Astrocyte of the spinal cord (primary cell): ENCODE measurements at regions not wholly inside any gene's neighbourhood (a gene's known extent, or its start where the extent isn't known, plus 50 kb on each side); places are given as distances from the start of the nearest gene placed in this dataset.

Experiments used
- DNase-seq: peaks from one replicate; pipeline ENCODE4 v3.0.0; 2011; ENCODE audit warnings: low read depth, low spot score
- H3K4me3 ChIP-seq: 2 replicates; pipeline ENCODE4 v1.5.1; 2011; ENCODE audit warnings: low read depth, mild to moderate bottlenecking, low read length, moderate library complexity
- in situ Hi-C: cut with HindIII; loops from 2 replicates; pipeline ENCODE4 v1.10.0; 2017; ENCODE audit warnings: low sequenced_read_pairs
- TF ChIP-seq, protein P1 (sequence below): IDR thresholded peaks from 2 replicates; pipeline ENCODE4 v1.5.1; 2012; ENCODE audit warnings: low read depth, mild to moderate bottlenecking, low read length, inconsistent platforms

DNA sequence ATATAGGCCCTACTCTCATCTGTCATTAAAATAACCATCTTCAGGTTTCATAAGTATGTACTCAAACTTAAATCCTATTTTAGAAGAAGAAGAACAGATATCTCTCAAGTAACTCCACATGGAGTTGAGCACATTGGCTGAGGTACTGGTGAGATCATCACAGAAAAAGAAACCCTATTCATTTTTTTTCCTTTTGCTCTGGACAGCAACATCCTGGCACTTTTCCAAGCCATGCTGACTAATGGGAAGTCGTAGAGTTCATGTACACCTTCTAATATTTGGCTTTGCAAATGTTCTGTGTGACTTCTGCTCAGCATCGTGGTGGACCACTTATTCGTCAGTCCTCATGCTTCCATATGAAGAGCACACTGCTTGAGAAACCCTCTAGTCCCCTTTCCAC, 336.0 kb upstream of the KCNH8 start:
- in situ Hi-C loops, result no loop called here
- DNase-seq, result peak; percentile 55
- no peak overlapping the region for H3K4me3 ChIP-seq
- TF ChIP-seq, protein P1, sequence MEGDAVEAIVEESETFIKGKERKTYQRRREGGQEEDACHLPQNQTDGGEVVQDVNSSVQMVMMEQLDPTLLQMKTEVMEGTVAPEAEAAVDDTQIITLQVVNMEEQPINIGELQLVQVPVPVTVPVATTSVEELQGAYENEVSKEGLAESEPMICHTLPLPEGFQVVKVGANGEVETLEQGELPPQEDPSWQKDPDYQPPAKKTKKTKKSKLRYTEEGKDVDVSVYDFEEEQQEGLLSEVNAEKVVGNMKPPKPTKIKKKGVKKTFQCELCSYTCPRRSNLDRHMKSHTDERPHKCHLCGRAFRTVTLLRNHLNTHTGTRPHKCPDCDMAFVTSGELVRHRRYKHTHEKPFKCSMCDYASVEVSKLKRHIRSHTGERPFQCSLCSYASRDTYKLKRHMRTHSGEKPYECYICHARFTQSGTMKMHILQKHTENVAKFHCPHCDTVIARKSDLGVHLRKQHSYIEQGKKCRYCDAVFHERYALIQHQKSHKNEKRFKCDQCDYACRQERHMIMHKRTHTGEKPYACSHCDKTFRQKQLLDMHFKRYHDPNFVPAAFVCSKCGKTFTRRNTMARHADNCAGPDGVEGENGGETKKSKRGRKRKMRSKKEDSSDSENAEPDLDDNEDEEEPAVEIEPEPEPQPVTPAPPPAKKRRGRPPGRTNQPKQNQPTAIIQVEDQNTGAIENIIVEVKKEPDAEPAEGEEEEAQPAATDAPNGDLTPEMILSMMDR, result no peak

DNA sequence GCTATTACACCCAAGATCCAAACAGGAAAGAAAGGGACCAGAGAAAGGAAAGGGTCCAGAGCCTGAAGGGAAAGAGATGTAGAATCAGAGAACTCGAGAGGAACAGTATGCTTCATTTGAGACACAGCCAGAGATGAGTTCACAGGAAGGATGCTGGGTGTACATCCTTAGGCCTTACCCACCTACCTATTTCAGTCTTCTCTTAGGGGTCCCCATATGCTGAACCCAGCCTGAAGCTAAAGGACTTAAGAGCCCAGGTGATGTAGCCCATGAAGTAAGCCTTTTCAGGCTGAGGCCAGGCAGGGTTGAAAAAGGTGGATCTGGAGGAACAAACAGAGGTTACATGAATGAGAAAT, 338.0 kb upstream of the KCNH8 start:
- TF ChIP-seq, protein P1, result no peak
- in situ Hi-C loops, result no loop called here
- DNase-seq, result no peak
- H3K4me3 ChIP-seq, result no peak overlapping the region

DNA sequence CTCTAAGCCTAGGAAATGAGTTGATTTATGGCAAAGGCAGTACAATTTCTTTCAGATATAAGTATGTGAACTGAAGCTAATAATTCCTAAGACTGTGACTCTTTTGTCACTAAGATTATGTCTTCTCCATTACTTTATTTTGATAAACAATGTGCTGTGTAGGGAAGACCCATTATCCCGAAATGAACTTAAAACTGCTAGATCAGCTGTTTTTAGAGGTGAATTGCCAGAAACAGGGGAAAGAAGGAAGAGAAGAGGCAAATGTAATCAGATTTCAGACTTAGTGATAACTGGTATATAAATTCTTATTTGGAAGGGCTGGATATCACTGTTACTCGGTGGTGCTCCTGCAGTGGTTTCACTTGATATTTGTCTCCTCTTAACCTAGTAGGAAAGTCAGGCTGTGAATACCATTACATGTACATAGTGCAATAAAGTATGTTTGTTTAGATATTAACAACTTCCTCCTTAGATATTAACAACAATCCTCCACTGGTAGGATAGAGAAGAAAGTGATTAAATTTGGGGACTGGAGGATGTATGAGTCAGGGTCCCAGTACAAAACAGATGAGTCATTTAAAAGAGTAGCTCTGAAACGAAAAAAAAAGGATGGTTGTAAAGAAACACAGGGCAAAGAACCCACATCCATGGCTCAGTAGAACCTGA, 338.5 kb upstream of the KCNH8 start:
- TF ChIP-seq, protein P1, result no peak
- in situ Hi-C loops, result no loop called here
- no peak for DNase-seq
- no peak overlapping the region for H3K4me3 ChIP-seq

DNA sequence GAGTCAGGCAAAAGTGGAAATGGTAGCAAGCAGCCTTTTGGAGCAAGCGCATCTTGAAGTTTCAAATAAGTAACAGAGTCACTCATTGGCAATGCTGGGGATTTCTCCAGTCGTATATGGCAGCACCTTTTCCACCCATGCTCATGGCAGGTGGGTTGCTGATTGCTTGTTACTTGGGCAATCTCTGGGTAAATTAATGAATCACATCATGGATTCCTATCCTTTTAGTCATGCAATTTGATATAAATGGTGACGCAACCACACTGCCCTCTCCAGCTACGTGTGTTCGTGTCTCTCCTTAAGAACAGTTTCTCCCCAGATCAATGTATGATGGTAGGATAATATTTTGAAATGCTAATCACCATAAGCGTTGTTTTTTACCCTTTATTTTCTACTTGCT, 339.9 kb upstream of the KCNH8 start:
- in situ Hi-C loops, result no loop called here
- TF ChIP-seq, protein P1, result no peak
- H3K4me3 ChIP-seq, result no peak overlapping the region
- DNase-seq, result no peak

DNA sequence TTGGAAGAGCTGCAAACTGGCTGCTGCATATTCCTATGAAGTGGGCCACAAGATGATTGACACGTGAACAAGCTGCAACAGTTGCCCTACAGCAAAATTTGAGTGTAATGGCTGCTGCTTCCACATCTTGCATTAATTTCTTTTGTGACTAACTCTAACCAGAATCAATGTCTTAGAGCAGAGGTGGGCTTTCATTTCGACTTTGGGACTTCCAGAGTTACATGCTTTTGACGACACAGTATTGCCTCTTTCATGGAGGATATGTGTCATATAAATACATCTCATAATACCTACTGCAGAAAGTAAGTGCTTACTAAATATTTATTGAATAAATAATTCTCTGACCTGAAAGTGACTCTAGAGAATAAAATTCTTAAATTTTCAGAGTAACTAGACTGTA, 340.7 kb upstream of the KCNH8 start:
- H3K4me3 ChIP-seq, result no peak overlapping the region
- no peak for DNase-seq
- TF ChIP-seq, protein P1, result no peak
- in situ Hi-C loops, result no loop called here

DNA sequence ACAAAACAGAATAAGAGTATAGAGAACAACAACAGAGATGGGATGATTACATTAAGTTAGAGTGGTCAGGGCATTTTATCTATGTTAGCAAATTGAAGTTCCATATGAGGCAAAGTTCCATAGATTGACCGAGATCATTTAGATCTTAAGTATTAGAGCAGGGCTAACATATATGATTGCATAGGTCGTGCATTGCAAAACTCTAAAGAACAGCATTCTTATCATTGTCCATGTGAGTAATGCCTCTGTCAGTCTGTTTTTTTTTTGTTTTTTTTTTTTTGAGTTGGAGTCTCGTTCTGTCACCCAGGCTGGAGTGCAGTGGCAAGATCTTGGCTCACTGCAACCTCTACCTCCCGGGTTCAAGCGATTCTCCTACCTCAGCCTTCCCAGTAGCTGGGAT, 341.7 kb upstream of the KCNH8 start:
- no peak overlapping the region for H3K4me3 ChIP-seq
- TF ChIP-seq, protein P1, result no peak
- in situ Hi-C loops, result no loop called here
- no peak for DNase-seq

DNA sequence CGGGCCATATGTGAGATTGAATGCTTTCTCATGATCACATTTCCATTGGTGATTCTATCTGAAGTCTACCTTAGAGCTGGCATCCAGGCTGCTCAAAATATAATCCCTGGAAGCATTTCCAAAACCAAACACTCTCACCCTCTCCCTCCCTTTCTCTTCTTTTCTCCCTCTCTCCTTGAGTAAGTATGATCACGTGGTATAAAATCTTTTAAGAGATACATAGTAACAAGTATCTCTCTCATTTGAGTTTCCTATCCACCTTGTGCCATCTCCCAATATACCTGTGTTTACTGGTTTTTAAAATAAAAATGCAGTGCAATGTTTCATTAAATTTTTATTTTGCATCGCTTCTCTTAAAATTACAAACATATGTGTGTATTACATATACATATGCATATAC, 350.9 kb upstream of the KCNH8 start:
- TF ChIP-seq, protein P1, result no peak
- in situ Hi-C loops, result no loop called here
- DNase-seq, result no peak
- no peak overlapping the region for H3K4me3 ChIP-seq
